ENCODE measurements at regions not wholly inside any gene's neighbourhood (a gene's known extent, or its start where the extent isn't known, plus 50 kb on each side); places are given as distances from the start of the nearest gene placed in this dataset.

- TF ChIP-seq POLR2A (IDR thresholded peaks at IDR 0.05) = no peak
- no peak for TF ChIP-seq CTCF (IDR thresholded peaks at IDR 0.05)
These were observed 62.7 kb upstream of the MFGE8 start for GRCh38 chr15:88975891-88976290.

Measured in right lobe of liver (tissue), 4 donors.